CD4-positive, alpha-beta T cell treated with Interleukin-1 beta for 1 hour (primary cell): ENCODE measurements at regions not wholly inside any gene's neighbourhood (a gene's known extent, or its start where the extent isn't known, plus 50 kb on each side); places are given as distances from the start of the nearest gene placed in this dataset.

ENCODE experiments used
- DNase-seq, 2 donors: peaks; one replicate each; pipeline ENCODE4 v3.0.0-alpha.2; 2020 to 2022

DNA sequence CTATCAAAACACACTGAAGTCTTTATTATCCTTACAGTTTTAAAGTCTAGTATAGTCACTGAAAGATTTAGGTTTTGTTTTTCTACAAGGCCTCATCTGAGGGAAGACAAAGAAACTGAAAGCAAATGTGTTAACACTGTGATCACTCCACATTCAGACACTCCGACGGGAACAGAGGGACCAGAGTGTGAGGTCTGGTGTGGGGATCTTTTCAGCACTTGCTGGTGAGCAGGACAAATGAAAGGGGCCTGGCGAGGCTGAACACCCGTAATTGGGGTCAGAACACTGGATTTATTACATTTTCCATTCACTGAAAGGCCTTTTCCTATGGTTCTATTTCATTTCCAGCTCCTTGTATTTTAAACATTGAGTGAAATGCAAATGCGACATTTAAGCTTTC is 910.5 kb downstream of the CDH11 start:
- no peak for DNase-seq

DNA sequence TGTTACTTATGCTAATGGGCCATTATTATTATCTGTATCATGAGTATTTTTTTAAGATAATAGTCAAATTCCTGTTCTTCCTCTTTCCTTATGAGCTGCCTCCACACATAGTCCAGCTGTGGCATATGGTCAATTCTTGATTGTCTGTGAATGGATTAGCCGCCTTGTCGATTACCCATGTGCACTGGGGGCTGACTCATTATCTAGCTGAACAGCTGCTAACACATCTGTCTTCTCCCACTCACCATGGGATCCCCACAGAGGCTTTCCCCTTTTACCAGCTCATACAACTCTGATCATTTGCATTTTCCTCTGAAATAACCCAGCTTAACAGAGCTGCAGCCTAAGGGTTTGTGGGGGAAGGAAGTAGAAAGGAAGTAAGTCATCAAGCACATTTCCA is 915.0 kb downstream of the CDH11 start:
- DNase-seq = no peak

DNA sequence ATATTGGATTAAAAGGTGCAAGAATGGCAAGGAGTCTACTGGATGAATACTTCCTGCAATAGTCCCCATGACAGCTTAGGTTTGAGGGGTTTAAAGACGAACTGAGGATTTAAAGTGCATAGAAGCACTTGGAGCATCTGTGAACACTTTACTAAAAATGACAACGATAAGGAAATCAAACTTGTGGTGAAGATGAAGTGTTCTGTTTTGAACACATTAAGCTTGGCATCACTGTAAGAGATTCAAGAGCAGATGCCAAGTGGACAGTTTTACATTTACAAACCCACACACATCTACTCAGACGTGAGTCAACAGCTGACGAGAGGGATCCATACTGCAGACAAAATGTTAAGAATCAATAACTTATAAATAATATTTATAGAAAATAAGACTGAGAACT is 918.7 kb downstream of the CDH11 start:
- DNase-seq = no peak

DNA sequence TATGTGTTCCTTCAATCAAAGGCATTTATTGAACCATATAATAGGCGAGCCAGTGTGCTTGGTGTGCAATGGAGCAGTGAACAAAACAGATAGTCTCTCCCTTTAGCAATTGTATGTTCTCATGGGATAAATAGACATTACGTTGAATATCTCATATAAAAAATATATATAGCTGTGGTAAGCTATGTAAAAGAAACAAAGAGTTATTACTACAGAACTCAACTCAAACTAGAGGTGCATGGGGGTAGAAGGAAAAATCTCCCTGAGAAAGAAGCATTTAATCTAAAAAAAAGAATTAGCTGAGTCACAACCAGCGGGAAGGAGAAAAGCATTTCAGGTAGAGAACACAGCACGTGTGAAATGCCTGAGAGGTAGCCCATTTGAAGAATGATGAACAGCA is 919.3 kb downstream of the CDH11 start:
- no peak for DNase-seq

DNA sequence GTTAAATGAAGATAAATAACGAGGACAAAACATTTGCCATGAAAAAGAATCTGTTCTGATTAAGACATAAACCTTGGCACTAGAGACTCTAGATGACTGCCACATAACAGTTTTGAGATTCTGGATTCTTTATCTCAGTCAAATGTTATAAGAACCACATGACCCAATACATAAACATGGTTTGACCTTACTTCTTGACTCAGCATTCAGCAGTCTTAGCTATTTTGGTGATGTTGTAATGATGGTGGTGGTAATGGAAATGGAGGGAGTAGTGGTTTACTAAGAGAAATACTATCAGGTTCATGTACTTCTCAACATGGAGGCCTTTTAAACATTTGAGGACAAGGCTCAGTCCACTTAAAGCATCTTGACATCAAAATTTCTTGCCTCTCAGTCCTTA is 925.4 kb downstream of the CDH11 start:
- DNase-seq = no peak

DNA sequence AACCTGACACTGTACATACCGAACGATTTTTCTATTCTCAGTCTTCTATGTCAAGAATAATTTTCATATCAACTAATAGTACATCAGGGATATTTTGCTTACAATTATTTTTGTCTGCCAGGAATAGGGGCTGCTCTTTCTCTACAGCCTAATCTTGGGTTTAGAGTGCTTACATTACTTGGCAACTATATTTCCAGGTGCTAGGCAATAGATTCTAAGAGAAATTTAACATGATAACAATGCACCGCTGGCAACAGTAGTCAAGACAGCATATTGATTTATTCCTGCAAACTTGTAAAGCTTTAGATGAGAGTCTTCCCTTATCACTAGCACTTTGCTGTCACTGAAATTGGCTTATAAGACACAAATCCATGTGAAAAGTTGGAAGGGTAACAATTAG is 935.9 kb downstream of the CDH11 start:
- DNase-seq = no peak

DNA sequence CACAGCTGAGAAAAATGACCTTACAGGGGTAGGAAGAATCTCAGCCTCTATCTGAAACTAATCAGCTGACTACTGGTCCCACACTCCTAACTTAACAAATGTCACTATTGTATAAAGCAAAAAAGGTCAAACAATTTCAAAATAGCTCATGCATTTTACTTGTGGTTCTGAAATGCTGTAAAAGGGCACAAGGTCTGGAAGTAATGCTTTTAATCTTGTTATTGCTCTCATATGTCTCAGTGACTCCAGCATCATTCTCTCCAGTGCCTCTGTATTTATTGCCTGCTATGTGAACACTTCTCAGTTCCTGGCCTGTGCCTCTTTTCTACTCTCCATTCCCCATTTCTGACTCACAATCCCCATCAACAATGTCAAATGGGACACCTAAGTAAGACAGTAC is 937.7 kb downstream of the CDH11 start:
- DNase-seq = no peak

DNA sequence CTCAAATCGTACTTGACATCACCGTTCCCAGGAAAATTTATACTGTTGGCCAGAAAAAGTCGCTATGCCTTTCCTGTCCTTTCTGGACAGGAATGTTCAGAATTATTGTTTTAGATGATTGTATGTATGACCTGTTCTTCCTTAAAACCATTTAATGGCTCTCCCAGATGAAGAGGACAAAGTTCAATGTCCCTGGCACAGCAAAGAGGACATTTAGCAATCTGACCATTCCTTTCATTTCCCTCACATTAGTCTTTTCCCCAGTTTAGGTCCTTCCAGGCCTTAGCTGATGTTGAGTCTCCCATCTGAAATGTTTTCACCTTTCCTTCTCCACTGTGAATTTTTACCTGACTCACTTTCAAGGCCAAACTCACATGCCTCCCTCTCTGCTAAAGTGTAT is 938.9 kb downstream of the CDH11 start:
- no peak for DNase-seq

DNA sequence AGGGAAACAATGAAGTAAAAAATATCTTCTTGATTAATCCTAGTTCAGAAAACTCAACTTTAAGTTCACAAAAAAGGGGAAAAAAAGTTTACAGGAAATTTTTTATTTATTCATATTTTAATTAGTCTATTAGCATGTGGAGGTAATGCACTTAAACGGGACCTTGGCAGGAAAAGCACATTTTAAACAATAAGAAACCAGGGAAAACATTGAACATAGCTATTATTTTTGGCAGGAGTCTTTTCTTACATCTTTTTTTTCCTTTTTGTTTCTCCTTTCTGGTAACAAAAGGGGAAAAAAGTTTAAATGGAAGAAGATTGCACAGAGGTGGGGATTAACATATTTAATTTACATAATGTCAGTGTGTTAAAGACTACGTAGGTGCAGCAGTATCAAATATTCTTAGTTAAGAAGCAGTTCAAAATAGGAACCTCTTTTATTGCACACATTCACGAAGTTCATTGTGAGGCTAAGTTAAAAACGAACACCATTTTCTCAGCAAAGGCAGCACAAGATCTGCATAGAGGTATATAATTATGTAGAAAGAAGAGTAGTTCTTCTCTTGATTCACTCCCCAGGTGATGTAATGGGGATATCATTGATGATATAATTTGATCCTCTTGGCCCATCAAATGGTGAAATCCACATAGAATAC is 940.5 kb downstream of the CDH11 start:
- no peak for DNase-seq

DNA sequence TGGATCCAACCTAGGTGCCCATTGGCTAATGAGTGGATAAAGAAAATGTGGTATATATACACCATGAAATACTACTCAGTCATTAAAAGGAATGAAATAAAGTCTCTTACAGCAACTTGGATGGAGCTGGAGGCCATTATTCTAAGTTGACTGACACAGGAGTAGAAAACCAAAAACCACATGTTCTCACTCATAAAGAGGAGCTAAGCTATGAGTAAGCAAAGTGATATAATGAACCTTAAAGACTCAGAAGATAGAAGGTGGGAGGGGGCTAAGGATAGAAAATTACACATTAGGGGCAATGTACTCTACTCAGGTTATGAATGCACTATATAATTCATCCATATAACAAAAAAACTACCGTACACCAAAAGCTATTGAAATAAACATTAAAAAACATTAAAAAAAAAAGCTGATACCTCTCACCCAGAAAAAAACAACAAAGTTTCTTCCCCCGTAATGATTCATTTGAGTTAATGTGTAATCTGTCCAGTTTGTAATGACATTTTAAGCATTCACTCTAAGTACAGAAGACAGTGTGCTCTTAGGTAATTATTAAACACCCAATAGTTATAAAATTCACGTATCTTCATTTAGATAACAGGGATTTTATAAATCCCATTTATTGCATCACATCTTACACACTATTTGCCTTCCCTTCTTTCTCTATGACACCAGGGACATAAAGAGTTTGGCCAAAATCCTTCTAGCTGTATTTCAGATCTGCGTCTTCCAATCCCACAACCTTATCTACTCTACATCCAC is 941.5 kb downstream of the CDH11 start:
- no peak for DNase-seq

DNA sequence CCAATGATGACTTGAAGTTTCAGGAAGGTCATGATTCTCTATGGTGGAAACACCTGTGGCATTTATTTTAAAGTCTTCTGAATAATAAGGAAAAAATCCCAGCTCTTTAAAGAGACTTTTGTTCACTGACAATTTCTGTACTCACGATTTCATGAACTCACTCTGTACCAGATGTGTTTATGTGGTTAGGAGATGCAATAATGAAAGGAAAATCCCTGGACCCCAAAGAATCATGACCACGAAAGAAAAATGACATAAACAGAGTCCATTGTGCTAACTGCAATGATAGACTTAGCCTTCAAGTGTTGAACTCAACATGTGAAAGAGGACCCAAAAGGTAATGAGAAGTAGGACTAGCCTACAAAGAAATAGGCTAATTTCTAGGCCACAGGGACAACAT is 947.5 kb downstream of the CDH11 start:
- no peak for DNase-seq

DNA sequence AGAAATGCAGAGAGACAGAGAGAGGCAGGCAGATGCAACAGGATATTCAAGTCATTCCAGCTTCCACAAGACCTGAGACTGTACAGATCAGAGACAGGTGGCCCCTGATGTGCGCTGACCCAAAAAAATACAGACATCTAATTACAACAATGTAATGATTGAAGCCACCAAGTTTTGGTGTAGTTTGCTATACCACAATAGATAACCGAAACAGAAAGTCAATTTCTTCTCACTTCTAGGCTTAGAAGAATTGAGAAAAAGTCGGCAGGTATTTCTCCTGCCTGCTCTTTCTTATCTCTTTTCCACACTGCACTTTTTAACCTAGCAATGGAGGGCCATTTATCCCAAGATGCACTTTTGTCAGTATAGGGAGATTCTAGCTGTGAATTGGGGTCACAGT is 949.2 kb downstream of the CDH11 start:
- DNase-seq = no peak

DNA sequence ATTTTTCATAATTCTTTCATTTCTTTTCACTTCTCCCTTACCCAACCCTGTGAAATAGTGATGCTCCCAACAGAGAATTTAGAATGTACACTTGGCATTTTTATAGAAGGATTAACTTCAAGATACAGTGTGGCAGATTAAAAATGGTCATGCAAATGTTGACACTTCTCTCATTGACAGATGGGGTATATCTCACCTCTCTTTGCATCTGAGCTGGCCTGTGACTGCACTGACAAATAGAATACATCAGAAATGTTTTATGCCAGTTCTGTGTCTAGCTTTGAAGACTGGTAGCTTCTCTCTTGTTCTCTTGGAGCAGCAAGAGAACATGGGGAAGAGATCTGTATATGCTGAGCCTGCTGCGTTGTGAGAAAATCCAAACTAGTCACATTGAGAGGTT is 949.6 kb downstream of the CDH11 start:
- no peak for DNase-seq

DNA sequence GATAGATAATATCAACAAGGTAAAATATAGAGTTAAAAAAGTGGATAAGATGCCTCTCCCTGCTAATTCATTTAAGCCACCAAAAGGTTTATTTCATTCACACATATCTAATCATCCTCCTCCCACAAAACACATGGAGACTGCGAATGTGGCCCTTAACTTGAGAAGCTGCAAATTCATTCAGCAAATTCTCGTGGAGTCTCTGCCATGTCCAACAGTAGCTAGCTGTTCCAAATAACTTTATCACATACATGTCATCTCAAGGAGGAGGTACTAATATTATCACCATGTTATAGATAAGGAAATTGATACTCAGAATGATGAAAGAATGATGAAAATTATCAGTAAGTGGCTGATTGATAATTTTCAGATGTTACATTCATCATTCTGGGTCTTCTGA is 950.2 kb downstream of the CDH11 start:
- DNase-seq = no peak

DNA sequence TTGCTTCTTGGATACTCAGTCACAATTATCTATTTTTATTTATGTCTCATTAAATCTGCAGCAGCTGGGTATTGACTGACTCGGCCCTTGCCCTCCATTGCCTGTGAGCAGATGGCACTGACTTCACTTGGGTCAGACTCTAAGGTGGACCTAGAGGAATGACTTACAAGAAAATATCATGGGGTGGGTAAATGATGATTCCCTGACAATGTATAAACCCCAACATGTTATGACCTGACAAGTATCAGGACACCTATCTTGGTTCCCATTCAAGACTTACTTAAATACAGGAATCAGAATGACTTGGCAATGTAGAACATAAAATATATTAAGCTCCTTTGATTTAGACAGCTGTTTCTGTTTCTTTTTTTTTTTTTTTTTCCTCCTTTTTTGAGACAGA is 953.5 kb downstream of the CDH11 start:
- no peak for DNase-seq

DNA sequence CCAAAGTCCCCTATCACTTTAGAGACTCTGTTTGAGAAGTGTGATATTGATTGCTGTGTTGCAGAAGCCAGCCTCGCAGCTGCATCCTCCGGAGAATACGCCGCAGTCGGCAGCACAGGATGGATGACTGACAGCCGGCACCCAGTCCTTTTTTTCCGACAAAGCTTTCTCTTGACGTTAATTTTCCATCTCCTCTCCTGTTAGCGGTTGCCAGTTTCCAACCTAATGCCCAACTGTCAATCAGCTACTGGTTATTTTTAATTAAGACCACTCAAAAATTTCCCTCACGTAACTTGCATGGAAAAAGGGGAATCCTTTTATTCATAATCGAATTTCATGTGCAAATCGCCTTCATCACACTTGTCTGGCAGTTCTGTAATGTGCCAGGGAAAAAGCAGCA is 953.9 kb downstream of the CDH11 start:
- no peak for DNase-seq

DNA sequence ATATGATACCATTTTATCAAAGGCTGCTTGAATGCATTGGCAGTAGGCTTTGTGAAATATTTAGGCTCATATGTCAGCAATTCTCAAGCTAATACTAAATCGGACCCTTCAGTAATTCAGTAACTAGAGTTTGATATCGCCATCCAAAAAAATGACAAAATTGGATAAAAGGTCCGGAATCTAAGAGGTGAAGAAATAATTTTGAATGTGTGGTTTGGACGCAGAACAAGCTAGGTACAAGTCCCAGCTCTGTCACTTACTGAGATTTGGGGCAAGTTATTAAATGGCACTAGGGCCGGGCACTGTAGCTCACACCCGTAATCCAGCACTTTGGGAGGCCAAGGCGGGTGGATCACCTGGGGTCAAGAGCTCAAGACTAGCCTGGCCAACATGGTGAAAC is 956.5 kb downstream of the CDH11 start:
- DNase-seq = no peak

DNA sequence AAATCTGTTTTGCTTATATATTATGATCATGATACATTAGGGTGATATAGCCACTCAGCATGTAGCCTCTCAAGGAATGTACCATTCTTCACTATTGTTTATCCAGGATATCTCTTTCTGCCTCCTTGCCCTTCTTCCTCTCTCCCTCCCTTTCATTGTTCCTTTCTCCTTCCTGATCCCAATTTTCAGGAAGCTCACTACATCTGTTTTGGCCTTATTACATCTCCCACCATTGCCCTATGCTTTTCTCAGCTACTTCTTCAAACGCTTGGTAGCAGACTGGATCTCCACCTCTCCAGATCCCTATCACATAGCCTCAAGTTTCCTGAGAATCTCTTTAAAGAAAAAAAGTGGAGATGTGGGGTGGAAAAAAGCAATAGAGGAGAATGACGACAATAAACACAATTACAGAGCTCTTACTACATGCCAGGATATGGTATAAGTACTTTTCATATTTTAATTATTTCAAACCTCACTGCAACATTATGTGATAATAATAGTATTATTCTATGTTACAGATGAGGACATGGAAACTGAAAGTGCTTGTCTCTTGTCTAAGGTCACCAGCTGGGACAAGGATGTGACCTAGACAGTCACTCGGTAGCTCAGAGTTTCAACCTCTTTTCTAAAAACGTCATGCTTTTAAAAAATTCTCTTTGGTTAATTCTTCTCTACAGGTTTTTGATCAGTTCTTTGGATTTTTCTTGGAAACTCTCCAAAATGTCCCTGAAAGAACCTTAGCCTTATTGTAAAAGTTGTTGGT is 959.1 kb downstream of the CDH11 start:
- no peak for DNase-seq

DNA sequence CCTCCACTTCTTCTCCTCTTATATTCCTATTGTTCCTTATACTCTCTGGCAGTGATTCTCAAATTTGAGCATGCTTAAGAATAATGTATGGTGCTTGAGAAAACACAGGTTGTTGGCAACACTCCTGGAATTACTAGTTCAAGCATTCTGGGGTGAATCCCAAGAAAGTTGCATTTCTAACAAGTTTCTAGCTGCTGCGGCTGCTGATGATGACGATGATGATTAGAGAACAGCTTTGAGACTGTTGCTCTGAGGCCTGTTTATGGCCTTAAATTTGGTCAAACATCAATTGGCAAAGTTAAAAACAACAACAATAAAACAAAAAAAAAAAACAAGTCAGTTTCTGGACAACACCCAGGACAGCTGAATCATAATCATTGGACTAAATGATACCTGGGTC is 961.9 kb downstream of the CDH11 start:
- no peak for DNase-seq

DNA sequence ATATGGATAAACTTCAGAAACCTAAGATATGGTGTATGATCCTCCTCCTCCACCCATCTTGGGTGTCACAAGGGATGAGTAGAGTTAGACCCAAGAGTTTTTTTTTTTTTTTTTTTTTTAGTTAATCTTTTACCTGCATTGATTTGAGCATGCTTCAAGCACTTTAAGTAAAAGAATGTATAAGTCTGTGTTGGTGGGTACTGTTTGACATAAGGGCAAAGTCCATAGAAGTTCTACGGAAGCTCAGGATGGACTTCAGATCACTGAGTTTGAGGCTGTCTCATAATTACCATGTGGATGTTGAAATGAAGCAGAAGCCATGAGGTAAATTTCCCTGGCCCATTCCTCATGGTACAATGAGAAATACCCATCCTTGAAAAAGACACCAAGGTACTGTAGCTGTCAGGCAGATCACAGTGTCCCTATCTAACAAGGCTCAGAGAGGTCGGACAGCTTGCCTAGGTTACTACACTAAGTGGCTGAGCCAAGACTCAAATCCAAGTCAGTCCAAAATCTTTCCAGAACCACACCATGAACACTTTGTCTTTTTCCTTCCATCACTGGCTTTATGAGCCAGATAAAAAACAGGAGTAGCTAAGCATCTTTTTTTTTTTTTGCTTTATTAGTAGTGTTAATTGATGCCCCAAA is 962.8 kb downstream of the CDH11 start:
- no peak for DNase-seq

DNA sequence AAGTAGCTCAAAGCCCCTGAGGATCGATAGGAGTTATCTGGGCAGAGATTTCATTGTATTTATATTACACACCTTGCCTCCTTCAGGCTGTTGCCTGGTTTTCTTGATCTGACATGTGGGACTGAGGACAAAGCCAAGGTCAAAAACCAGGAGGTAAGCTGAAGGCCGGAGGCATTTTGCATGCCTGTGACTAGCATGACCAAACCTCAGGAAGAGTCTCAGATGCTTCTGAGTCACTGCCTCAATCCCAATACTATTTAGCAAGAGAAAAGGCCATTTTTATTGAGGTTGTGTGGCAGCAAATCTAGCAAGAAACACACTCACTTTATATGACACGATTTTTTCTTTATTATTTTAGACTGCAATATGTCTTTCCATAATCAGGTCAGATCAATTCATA is 968.1 kb downstream of the CDH11 start:
- no peak for DNase-seq

DNA sequence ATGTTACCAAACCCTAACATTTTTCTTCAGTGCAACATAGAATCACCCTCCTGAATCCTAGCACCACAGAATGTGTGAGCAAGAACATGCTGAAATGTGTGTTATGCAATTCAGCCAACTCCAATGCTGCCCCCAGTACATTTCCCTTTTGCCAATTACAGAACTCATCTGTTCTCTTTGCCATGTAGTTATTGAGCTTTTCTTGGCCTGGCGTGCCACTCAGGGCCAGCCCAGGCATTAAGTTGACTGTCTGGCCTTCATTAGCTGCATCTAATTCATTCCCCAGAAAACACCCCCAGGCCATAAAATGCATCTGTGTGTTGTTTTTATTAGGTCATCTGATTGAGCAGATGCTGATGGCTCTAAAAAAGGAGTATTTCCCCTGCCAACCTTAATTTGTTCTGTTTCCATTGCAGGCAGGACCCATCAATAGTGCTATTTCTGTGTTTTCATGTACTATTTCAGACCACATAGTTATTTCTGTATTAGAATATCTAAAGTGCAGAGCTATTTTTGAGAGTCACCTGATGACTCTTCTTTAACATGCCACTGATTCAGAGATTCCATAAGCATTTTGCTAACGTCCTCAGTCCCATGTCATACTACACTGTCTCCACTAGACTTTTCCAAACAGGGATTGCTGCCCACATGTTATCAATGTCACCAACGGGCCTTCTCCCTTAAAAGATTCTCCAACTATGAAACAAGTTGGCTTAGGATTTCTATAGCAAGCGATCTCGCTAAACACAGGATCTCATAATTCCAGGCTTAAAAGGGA is 969.7 kb downstream of the CDH11 start:
- DNase-seq = no peak

DNA sequence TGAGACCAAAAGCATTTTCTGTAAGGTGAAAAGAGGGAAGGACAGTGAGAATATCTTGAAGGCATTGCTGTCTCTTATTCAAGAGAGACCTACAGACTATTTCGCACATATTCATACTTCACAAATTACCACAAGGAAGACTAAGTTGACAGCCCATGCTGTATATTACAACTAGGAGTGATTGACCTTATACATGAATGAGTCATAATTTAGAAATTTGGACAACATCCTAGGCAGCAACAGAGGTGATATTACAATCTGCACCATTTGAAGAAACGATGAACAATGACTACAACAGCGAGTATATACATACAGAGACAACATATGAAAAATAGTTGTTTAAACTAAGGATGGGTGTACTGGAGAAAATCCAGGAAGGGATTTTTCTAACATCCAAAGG is 971.7 kb downstream of the CDH11 start:
- DNase-seq = no peak
